GM11168 (cell line): ENCODE measurements at regions not wholly inside any gene's neighbourhood (a gene's known extent, or its start where the extent isn't known, plus 50 kb on each side); places are given as distances from the start of the nearest gene placed in this dataset.
"Not testable (repeated sequence)": the region's sequence is repeated elsewhere in the genome, so short reads cannot be mapped to it uniquely, and the experiment has no call there.

Source experiments
- in situ Hi-C: fragments of 300-500 bp; cut with MboI; formaldehyde crosslinking; loops from one replicate; pipeline ENCODE4 v1.12.0; 2022; ENCODE audit warnings: low sequenced_read_pairs; ENCODE audit not compliant: unreplicated experiment

GRCh38 chr7:106365252-106366005 lies 80.6 kb upstream of the NAMPT start:
- in situ Hi-C loops: no loop called here

GRCh38 chr7:106362507-106362906 lies 77.7 kb upstream of the NAMPT start:
- in situ Hi-C loops: not testable (repeated sequence)

GRCh38 chr7:106358103-106358663 lies 73.4 kb upstream of the NAMPT start:
- in situ Hi-C loops: no loop called here

DNA sequence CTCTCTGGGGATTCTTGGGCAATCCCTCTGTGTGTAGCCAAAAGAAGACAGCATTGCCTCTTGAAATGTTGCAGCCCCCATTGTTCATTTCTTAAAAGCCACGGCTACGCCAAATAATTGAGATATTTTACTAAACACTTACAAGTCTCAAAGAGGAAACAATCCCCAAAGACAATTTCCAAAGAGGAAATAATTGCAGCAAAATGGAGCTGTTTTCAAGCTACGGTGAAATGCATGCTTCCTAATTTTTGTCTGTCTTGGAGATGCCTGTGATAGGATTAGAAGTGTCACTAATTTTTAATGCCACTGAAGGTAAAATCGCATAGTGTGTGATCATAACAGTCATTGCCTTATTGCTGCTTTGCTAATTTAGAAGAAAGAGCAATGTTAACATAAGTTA lies 72.9 kb upstream of the NAMPT start:
- in situ Hi-C loops: no loop called here

GRCh38 chr7:106354822-106355221 lies 70.0 kb upstream of the NAMPT start:
- in situ Hi-C loops: no loop called here

DNA sequence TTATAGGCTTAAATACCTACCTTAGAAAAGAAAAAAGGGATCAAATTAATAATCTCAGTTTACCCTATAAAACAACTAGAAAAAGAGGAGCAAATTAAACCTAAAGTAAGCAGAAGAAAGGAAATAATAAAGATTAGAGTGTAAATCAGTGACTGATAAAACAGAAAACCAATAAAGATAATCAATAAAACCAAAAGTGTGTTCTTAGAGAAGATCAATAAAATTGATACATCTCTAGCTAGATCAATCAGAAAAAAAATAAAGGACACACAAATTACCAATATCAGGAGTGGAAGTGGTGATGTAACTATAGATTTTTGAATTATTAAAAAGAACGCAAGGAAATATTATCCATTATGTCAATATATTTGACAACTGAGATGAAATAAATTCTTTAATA lies 69.2 kb upstream of the NAMPT start:
- in situ Hi-C loops: no loop called here

DNA sequence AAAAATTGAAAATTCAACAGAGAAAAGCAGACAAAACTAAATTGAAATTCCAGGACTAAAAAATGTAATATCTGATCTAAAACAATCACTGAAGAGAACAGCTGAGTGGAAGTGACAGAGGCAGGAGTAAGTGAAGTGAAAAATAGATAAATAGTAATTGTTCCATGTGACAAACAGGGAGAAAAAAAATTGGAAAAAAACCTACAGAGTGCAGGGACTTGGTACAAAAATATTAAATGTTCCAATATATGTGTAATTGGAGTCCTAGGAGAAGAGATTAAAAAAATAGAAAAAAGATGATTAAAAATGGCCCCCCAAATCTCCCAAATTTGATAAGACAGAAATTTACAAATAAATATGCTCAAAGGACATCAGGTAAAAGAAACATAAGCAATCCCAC lies 63.4 kb upstream of the NAMPT start:
- in situ Hi-C loops: no loop called here

- in situ Hi-C loops: no loop called here
These were observed 62.5 kb upstream of the NAMPT start for GRCh38 chr7:106347229-106347833.

DNA sequence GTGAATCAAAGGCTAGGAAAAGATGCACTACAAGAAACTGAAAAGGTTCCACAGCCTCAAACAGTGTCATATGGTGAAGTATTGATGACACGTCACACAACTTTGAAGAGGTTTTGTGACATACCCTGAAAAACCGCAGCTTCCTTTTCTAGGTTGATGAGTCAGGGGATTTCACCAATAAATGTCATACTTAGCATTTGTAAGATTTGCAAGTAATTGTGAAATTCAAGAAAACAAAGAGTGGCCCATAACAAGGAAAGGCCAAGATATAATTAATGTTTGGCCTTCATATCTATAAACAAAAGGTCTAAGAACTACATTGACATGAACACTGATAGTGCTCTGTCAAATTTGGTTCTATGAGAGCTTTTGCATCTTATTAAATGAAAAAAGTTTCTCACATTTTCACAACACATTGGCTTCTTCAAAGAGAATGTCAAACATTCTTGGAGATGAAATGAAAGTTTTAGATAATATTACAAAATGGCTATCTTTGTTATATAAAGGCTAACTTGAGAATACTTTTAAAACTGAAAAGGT lies 62.0 kb upstream of the NAMPT start:
- in situ Hi-C loops: no loop called here

DNA sequence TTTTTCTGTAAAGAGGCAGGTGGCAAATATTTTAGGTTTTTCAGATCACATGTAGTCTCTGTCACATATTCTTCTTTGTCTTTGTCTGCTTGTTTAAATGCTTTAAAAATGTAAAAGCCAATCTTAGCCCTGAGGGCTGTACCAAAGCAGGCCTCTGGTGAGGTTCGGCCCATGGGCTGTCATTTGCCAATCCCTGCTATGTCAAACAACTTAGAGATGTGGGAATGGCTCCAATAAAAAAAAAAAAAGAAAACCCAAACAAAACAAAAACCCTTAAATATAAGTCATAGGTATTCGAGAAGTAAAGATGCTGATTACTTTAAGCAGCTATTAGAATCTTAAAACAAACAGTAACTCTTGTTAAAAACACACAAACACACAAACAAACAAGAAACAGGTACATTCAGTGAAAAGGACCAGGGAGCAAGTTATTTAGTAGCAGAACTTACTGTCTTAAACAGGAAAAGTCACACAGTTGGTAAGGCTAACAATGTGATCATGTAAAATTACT lies 61.4 kb upstream of the NAMPT start:
- in situ Hi-C loops: no loop called here

DNA sequence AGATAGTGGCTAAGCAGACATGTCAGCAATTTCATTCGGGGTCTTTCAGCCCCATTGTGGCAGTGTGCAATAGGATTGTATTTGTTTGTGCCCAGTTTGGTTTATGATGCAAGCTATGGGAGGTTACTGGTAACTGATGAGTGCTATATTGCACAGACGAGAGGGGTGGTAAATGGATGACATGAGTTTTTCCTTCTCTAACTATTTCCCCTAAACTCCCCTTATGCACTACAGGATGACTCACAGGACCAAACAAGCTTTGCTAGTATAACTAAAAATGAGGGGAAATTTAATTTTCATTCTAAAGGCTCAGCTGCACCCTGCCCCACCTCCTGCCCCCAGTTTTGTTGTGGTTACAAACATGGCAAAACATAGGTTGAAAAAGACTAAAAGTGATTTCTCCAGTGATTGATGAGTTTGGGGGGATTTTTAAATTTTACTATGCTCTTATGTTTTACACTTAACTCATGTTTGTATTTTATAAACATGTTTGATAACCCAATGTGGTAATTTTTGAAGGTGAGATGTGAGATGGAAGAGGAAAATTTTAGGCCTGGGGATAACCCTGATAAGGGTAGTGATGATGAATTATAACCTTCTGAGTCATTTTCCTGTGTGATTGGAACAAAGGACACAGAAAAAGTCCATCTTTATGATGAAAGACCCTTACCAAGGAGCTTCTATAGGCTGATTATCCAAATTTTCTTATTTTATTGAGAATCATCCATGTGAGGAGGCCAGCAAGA lies 60.8 kb upstream of the NAMPT start:
- in situ Hi-C loops: no loop called here

- in situ Hi-C loops: no loop called here
These were observed 60.1 kb upstream of the NAMPT start for GRCh38 chr7:106344861-106345260.

DNA sequence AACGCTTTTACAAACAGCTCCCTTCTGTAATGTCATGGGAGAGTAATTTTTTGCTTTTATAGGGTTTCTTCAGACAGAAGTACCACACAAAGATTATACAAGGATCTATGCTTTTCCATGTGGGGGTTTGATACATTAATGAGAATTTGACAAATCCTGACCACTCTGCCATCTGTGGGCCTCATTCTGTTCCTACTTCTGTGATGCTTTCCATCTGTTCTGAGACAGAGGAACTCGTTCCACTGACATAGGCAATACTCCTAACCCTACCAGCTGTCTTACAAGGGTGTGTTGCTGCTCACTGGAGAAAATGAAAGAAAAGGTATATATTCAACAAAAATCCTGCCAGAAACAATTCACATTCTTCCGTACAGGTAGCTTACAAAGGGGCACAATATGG lies 59.4 kb upstream of the NAMPT start:
- in situ Hi-C loops: no loop called here

DNA sequence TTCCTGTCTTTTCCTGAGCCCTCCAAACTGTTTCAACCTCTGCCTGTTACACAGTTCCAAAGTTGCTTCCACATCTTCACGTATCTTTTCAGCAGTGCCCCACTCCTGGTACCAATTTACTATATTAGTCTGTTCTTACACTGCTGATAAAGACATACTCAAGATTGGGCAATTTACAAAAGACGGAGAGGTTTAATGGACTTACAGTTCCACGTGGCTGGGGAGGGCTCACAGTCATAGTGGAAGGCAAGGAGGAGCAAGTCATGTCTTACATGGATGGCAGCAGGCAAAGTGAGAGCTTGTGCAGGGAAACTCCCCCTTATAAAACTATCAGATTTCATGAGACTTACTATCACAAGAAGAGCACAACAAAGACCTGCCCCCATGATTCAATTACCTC lies 57.3 kb upstream of the NAMPT start:
- in situ Hi-C loops: not testable (repeated sequence)

GRCh38 chr7:106340247-106340596 lies 55.4 kb upstream of the NAMPT start:
- in situ Hi-C loops: not testable (repeated sequence)

GRCh38 chr7:106339513-106340246 lies 54.9 kb upstream of the NAMPT start:
- in situ Hi-C loops: no loop called here

DNA sequence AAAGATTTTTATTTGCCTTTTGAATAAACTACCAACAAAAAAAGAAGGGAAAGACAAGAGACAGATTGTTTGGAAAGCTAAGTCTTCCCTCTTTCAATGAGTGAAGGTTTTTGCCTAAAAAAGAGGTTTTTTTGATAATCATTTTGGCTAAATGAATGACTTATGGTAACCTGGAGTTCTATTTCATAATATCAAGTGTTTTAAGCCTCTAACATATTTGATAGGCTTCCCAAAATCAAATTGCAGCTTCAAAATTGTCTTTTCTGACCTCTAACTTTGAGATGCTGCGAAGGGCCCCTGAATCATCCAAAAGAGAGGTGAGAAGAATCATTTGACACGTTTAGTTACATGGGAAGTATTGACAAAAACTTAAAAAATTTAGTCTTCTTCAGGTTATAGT lies 53.0 kb upstream of the NAMPT start:
- in situ Hi-C loops: no loop called here

DNA sequence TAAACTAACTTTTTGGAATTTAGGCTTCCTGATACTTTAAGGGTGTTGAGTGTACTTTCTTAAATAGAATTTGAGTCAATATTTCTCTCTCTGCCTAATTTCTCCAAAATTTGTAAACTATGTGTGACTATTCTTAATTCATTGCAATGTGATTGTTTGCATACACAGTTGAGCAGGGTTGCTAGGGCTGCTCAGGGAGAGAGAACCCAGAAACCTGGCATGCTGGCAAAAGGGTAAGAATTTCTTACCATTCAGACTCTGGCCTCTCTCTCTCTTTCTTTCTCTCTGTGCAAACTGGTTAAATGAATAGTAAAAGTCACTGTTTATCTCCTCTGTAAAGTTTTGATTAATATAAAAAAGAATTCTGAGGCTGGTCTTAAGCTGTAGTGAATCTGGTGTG lies 51.0 kb upstream of the NAMPT start:
- in situ Hi-C loops: no loop called here
